ENCODE measurements at regions not wholly inside any gene's neighbourhood (a gene's known extent, or its start where the extent isn't known, plus 50 kb on each side); places are given as distances from the start of the nearest gene placed in this dataset.

- DNase-seq = no peak
Measured at GRCh38 chr2:75790814-75791467, 80.2 kb upstream of the GCFC2 start.

- DNase-seq = no peak
Measured at GRCh38 chr2:75790121-75790813, 79.6 kb upstream of the GCFC2 start.

GRCh38 chr2:75788902-75789301 is 78.2 kb upstream of the GCFC2 start:
- DNase-seq = no peak

- DNase-seq = no peak
Measured at GRCh38 chr2:75788154-75788553, 77.4 kb upstream of the GCFC2 start.

- DNase-seq = no peak
Measured at GRCh38 chr2:75787532-75788132, 76.9 kb upstream of the GCFC2 start.

- DNase-seq = no peak
Measured at GRCh38 chr2:75775311-75775823, 64.7 kb upstream of the GCFC2 start.

- DNase-seq = no peak
Measured at GRCh38 chr2:75772908-75773630, 62.4 kb upstream of the GCFC2 start.

GRCh38 chr2:75765798-75766197 is 55.1 kb upstream of the GCFC2 start:
- DNase-seq = no peak

- no peak for DNase-seq
Measured at GRCh38 chr2:75764611-75765010, 53.9 kb upstream of the GCFC2 start.
